ENCODE measurements at regions not wholly inside any gene's neighbourhood (a gene's known extent, or its start where the extent isn't known, plus 50 kb on each side); places are given as distances from the start of the nearest gene placed in this dataset.

GRCh38 chr12:131550121-131550520 lies 160.8 kb upstream of the SFSWAP start:
- H3K27me3 ChIP-seq (ENCODE audit: insufficient read depth, low read length) = no peaks in the 10 kb centered on the region
- no peaks in the 10 kb centered on the region for H3F3A ChIP-seq (ENCODE audit: insufficient read depth, low read length)
- no peak for TF ChIP-seq EZH2 (IDR thresholded peaks at IDR 0.05; ENCODE audit: borderline replicate concordance, low read length)
- TF ChIP-seq CTCF (IDR thresholded peaks at IDR 0.05; ENCODE audit: low read length) = no peak

GRCh38 chr12:131551675-131552491 lies 159.0 kb upstream of the SFSWAP start:
- no peak for TF ChIP-seq CTCF (IDR thresholded peaks at IDR 0.05; ENCODE audit: low read length)
- TF ChIP-seq EZH2 (IDR thresholded peaks at IDR 0.05; ENCODE audit: borderline replicate concordance, low read length) = no peak
- Histone ChIP-seq H3K27me3 (ENCODE audit: insufficient read depth, low read length) (no peaks in the 10 kb centered on the region), H4K20me1 (ENCODE audit: insufficient read depth, low read length) (no peaks in the 10 kb centered on the region), H3K79me2 (ENCODE audit: insufficient read depth, low read length) (no peaks in the 10 kb centered on the region), H3K9me3 (ENCODE audit: low read length) (no peaks in the 10 kb centered on the region), H2AFZ (ENCODE audit: low read length) (no peak overlapping the region), H3K4me3 (ENCODE audit: low read depth, low read length, poor library complexity, severe bottlenecking) (no peak overlapping the region), H3K9ac (ENCODE audit: low read length) (no peak overlapping the region), H3K4me1 (ENCODE audit: insufficient read depth, low read length, severe bottlenecking) (no peaks in the 10 kb centered on the region), H3K9me2 (ENCODE audit: low read depth, low read length) (no peaks in the 10 kb centered on the region), H3K27ac (ENCODE audit: low read depth, low read length, poor library complexity, severe bottlenecking) (no peak overlapping the region), H3F3A (ENCODE audit: insufficient read depth, low read length) (no peaks in the 10 kb centered on the region), H3K36me3 (ENCODE audit: insufficient read depth, low read length) (no peaks in the 10 kb centered on the region), H3K4me2 (ENCODE audit: low read length) (no peak overlapping the region)

More at GRCh38 chr12:131550121-131550520, 160.8 kb upstream of the SFSWAP start:
- H3K4me3 ChIP-seq (ENCODE audit: low read depth, low read length, poor library complexity, severe bottlenecking) = no peak overlapping the region
- no peaks in the 10 kb centered on the region for H4K20me1 ChIP-seq (ENCODE audit: insufficient read depth, low read length)
- H3K9ac ChIP-seq (ENCODE audit: low read length) = no peak overlapping the region
- H3K9me3 ChIP-seq (ENCODE audit: low read length) = no peaks in the 10 kb centered on the region
- H3K27ac ChIP-seq (ENCODE audit: low read depth, low read length, poor library complexity, severe bottlenecking) = no peak overlapping the region
- no peaks in the 10 kb centered on the region for H3K36me3 ChIP-seq (ENCODE audit: insufficient read depth, low read length)
- no peak overlapping the region for H2AFZ ChIP-seq (ENCODE audit: low read length)
- H3K4me1 ChIP-seq (ENCODE audit: insufficient read depth, low read length, severe bottlenecking) = no peaks in the 10 kb centered on the region
- H3K4me2 ChIP-seq (ENCODE audit: low read length) = no peak overlapping the region
- no peaks in the 10 kb centered on the region for H3K79me2 ChIP-seq (ENCODE audit: insufficient read depth, low read length)
- no peaks in the 10 kb centered on the region for H3K9me2 ChIP-seq (ENCODE audit: low read depth, low read length)

GRCh38 chr12:131552492-131552863 lies 158.4 kb upstream of the SFSWAP start:
- Histone ChIP-seq H3K27ac (ENCODE audit: low read depth, low read length, poor library complexity, severe bottlenecking) (no peak overlapping the region), H3K27me3 (ENCODE audit: insufficient read depth, low read length) (no peaks in the 10 kb centered on the region), H3K9ac (ENCODE audit: low read length) (no peak overlapping the region)

More at GRCh38 chr12:131552492-131552863, 158.4 kb upstream of the SFSWAP start:
- no peaks in the 10 kb centered on the region for H3K9me3 ChIP-seq (ENCODE audit: low read length)
- no peaks in the 10 kb centered on the region for H3K79me2 ChIP-seq (ENCODE audit: insufficient read depth, low read length)
- no peak overlapping the region for H3K4me2 ChIP-seq (ENCODE audit: low read length)
- no peaks in the 10 kb centered on the region for H3K9me2 ChIP-seq (ENCODE audit: low read depth, low read length)
- no peaks in the 10 kb centered on the region for H3F3A ChIP-seq (ENCODE audit: insufficient read depth, low read length)
- no peak overlapping the region for H3K4me3 ChIP-seq (ENCODE audit: low read depth, low read length, poor library complexity, severe bottlenecking)
- TF ChIP-seq CTCF (IDR thresholded peaks at IDR 0.05; ENCODE audit: low read length) (no peak), EZH2 (IDR thresholded peaks at IDR 0.05; ENCODE audit: borderline replicate concordance, low read length) (no peak)
- H3K36me3 ChIP-seq (ENCODE audit: insufficient read depth, low read length) = no peaks in the 10 kb centered on the region
- H2AFZ ChIP-seq (ENCODE audit: low read length) = no peak overlapping the region
- no peaks in the 10 kb centered on the region for H3K4me1 ChIP-seq (ENCODE audit: insufficient read depth, low read length, severe bottlenecking)
- H4K20me1 ChIP-seq (ENCODE audit: insufficient read depth, low read length) = no peaks in the 10 kb centered on the region

Data from OCI-LY1 (cell line).